Uterus (tissue), 3 donors: ENCODE measurements at regions not wholly inside any gene's neighbourhood (a gene's known extent, or its start where the extent isn't known, plus 50 kb on each side); places are given as distances from the start of the nearest gene placed in this dataset.

Experiments used
- DNase-seq, 2 donors: peaks; one replicate each; pipeline ENCODE4 v3.0.0-alpha.2; 2019 to 2020
- H3K27ac ChIP-seq, 2 donors: fragments of 200-600 bp; sonication (generic); 1 replicate in 1 of 2; 2 replicates in 1 of 2; pipeline ENCODE4 v1.5.1; 2016 to 2018
- H3K27me3 ChIP-seq, 2 donors: fragments of 200-600 bp; sonication (generic); one replicate each; pipeline ENCODE4 v1.5.1; 2018 to 2019; ENCODE audit warnings: control low read depth in 1 of 2
- H3K36me3 ChIP-seq, 2 donors: fragments of 200-600 bp; sonication (generic); one replicate each; pipeline ENCODE4 v1.5.1; 2019; ENCODE audit warnings: control low read depth in 1 of 2
- H3K4me1 ChIP-seq, 2 donors: fragments of 200-600 bp; sonication (generic); one replicate each; pipeline ENCODE4 v1.5.1; 2018 to 2019; ENCODE audit warnings: control low read depth in 1 of 2
- H3K4me3 ChIP-seq, 2 donors: fragments of 200-600 bp; sonication (generic); 1 replicate in 1 of 2; 2 replicates in 1 of 2; pipeline ENCODE4 v1.5.1; 2018 to 2019; ENCODE audit warnings: mild to moderate bottlenecking in 1 of 2
- H3K9me3 ChIP-seq, 2 donors: fragments of 200-600 bp; sonication (generic); one replicate each; pipeline ENCODE4 v1.5.1; 2019; ENCODE audit warnings: control low read depth in 1 of 2
- POLR2A ChIP-seq, 2 donors: fragments of 450-650 bp; IDR thresholded peaks; one replicate each; pipeline ENCODE4 v1.6.1; 2016; ENCODE audit warnings: antibody characterized with exemption in 2 of 2, mild to moderate bottlenecking in 1 of 2, moderate library complexity in 1 of 2
- intact Hi-C: fragments of 100-400 bp; cut with DNase I; formaldehyde crosslinking; loops from one replicate; pipeline ENCODE4 v1.15.1; 2023; ENCODE audit warnings: low total_unique reads
- TF ChIP-seq, protein P1 (sequence below), 4 experiments: fragments of 200-600 bp in 2 of 4; fragments of 450-650 bp in 2 of 4; sonication (generic) in 2 of 4; IDR thresholded peaks; one replicate each; pipeline ENCODE4 v1.5.1; 2016 to 2019; ENCODE audit warnings: antibody characterized with exemption in 4 of 4, mild to moderate bottlenecking in 2 of 4, moderate library complexity in 1 of 4
- donor health status: DM: yes; HTN: yes; CAD: no.

DNA sequence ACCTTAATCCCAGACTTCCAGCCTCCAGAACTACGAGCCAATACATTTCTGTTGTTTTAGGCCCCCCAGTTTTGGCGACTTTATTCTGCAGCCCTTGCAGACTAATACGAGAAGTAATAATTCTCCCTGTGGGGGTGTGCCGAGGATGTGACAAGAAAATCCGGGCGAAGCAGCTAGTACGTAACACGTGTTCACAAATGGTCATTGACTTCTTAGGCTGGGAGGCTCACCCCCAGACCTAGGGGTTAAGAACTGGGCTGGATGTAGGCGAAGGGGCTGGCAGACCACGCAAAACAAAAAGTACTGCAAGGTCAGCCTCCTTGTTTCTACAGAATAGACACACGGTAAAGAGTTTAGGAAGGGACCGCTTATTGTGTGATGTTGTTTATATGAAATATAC lies 69.8 kb upstream of the ESRRB start:
- Histone ChIP-seq H3K4me3 (no peak overlapping the region), H3K9me3 (no peaks in the 10 kb centered on the region), H3K36me3 (no peaks in the 10 kb centered on the region), H3K27ac (no peak overlapping the region), H3K4me1 (no peaks in the 10 kb centered on the region), H3K27me3 (no peaks in the 10 kb centered on the region)
- TF ChIP-seq, protein P1, sequence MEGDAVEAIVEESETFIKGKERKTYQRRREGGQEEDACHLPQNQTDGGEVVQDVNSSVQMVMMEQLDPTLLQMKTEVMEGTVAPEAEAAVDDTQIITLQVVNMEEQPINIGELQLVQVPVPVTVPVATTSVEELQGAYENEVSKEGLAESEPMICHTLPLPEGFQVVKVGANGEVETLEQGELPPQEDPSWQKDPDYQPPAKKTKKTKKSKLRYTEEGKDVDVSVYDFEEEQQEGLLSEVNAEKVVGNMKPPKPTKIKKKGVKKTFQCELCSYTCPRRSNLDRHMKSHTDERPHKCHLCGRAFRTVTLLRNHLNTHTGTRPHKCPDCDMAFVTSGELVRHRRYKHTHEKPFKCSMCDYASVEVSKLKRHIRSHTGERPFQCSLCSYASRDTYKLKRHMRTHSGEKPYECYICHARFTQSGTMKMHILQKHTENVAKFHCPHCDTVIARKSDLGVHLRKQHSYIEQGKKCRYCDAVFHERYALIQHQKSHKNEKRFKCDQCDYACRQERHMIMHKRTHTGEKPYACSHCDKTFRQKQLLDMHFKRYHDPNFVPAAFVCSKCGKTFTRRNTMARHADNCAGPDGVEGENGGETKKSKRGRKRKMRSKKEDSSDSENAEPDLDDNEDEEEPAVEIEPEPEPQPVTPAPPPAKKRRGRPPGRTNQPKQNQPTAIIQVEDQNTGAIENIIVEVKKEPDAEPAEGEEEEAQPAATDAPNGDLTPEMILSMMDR (IDR thresholded peaks at IDR 0.05): no peak
- no peak for TF ChIP-seq POLR2A (IDR thresholded peaks at IDR 0.05)
- intact Hi-C loops: no loop called here
- no peak for DNase-seq

DNA sequence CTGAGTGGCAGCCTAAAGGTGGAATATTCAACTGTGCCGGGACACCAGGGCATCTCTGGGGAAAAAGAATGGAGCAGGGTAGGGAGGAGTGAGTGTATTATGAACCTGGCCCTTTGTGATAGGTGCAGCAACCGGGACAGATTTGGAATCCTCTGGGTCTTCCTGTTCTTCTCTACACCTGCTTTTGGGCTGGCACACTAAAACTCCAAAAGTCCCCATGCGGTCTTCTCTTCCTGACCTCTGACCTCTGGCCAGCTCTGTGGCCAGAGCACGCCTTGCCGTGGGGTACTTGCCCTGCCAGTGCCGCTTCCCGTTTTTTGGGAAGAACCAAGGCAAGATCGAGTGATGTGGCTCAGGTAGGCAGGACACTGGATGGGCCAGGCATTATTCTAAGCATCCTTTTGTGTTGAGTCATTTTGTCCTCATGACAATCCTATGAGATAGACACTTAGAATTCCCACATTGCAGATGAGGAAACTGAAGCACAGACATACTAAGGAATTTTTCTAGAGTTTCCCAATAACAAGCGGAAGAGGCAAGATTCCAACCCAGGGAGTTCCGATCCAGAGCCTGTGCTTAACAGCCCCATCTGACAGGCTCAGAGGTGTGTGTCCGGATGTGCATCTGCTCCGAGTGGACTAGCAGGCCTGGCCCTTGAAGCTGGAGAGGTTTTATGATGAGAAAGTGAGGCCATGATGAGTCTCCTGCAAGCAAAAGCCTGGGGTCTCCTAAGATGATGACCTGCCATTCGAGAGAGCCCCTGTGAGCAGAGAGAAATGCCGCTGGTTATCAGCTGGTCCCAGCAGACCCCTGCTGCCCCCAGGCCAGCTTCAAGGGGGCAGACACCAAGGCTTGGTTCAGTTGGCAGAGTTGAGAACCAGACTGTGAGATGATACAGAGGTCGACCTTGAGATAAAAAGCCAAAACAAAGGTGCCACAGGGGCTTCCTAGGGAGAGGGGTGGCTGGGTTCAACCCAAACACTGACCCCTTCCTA lies 67.9 kb upstream of the ESRRB start:
- H3K9me3 ChIP-seq: no peaks in the 10 kb centered on the region
- DNase-seq: no peak
- no peaks in the 10 kb centered on the region for H3K4me1 ChIP-seq
- H3K36me3 ChIP-seq: no peaks in the 10 kb centered on the region
- no peaks in the 10 kb centered on the region for H3K27me3 ChIP-seq
- TF ChIP-seq, protein P1 (IDR thresholded peaks at IDR 0.05): no peak
- no peak for TF ChIP-seq POLR2A (IDR thresholded peaks at IDR 0.05)
- no peak overlapping the region for H3K27ac ChIP-seq
- no peak overlapping the region for H3K4me3 ChIP-seq
- intact Hi-C loops: no loop called here

GRCh38 chr14:76309572-76310162 lies 66.3 kb upstream of the ESRRB start:
- intact Hi-C loops: no loop called here
- Histone ChIP-seq H3K36me3 (no peaks in the 10 kb centered on the region), H3K27ac (no peak overlapping the region), H3K4me1 (no peaks in the 10 kb centered on the region), H3K9me3 (no peaks in the 10 kb centered on the region), H3K4me3 (no peak overlapping the region), H3K27me3 (no peaks in the 10 kb centered on the region)
- DNase-seq: no peak
- no peak for TF ChIP-seq POLR2A (IDR thresholded peaks at IDR 0.05)
- TF ChIP-seq, protein P1 (IDR thresholded peaks at IDR 0.05): no peak

GRCh38 chr14:76311079-76311758 lies 64.7 kb upstream of the ESRRB start:
- Histone ChIP-seq H3K27ac (no peak overlapping the region), H3K4me3 (no peak overlapping the region), H3K9me3 (no peaks in the 10 kb centered on the region), H3K4me1 (no peaks in the 10 kb centered on the region), H3K27me3 (no peaks in the 10 kb centered on the region), H3K36me3 (no peaks in the 10 kb centered on the region)
- no peak for DNase-seq
- TF ChIP-seq, protein P1 (IDR thresholded peaks at IDR 0.05): no peak
- TF ChIP-seq POLR2A (IDR thresholded peaks at IDR 0.05): no peak
- intact Hi-C loops: no loop called here

- H3K9me3 ChIP-seq: no peaks in the 10 kb centered on the region
- no peak for TF ChIP-seq POLR2A (IDR thresholded peaks at IDR 0.05)
- TF ChIP-seq, protein P1 (IDR thresholded peaks at IDR 0.05): no peak
- no peaks in the 10 kb centered on the region for H3K36me3 ChIP-seq
- DNase-seq: no peak
- H3K4me3 ChIP-seq: no peak overlapping the region
- no peaks in the 10 kb centered on the region for H3K4me1 ChIP-seq
- H3K27me3 ChIP-seq: no peaks in the 10 kb centered on the region
- H3K27ac ChIP-seq: no peak overlapping the region
- intact Hi-C loops: no loop called here
Measured at GRCh38 chr14:76312821-76313220, 63.1 kb upstream of the ESRRB start.
